SU-DHL-6 (cell line): ENCODE measurements at regions not wholly inside any gene's neighbourhood (a gene's known extent, or its start where the extent isn't known, plus 50 kb on each side); places are given as distances from the start of the nearest gene placed in this dataset.
A peak's percentile ranks its signal among the peaks of the same experiment; 100 is the strongest.

Experiments used
- H2AFZ ChIP-seq: fragments of 200-600 bp; sonication (generic); 2 replicates; pipeline ENCODE4 v1.6.1; 2014; ENCODE audit warnings: low read depth, mild to moderate bottlenecking, moderate library complexity, mixed read lengths, antibody characterized with exemption, low read length; ENCODE audit not compliant: severe bottlenecking
- H3F3A ChIP-seq: fragments of 200-600 bp; shearing (Covaris generic); 2 replicates; pipeline ENCODE4 v1.6.0; 2016; ENCODE audit warnings: antibody characterized with exemption, mild to moderate bottlenecking; ENCODE audit not compliant: insufficient read depth
- H3K27ac ChIP-seq: fragments of 200-600 bp; sonication (generic); 2 replicates; pipeline ENCODE4 v1.5.1; 2016; ENCODE audit warnings: low read depth, mild to moderate bottlenecking, low read length, moderate library complexity, mixed read lengths
- H3K27me3 ChIP-seq: fragments of 200-600 bp; sonication (generic), shearing (Covaris generic); 2 replicates; pipeline ENCODE4 v1.6.0; 2014; ENCODE audit warnings: mild to moderate bottlenecking, low read length
- H3K36me3 ChIP-seq: fragments of 200-600 bp; sonication (generic); 2 replicates; pipeline ENCODE4 v1.6.1; 2014; ENCODE audit warnings: mild to moderate bottlenecking, low read length, mixed read lengths
- H3K4me2 ChIP-seq: fragments of 300-600, 200-600 bp; shearing (Covaris generic), sonication (generic); 2 replicates; pipeline ENCODE4 v1.6.0; 2014; ENCODE audit warnings: low read length, low read depth, mild to moderate bottlenecking; ENCODE audit not compliant: poor library complexity, severe bottlenecking
- H3K4me3 ChIP-seq: fragments of 200-600 bp; sonication (generic); 2 replicates; pipeline ENCODE4 v1.5.1; 2014; ENCODE audit warnings: antibody characterized with exemption, low read length, mild to moderate bottlenecking, mixed read lengths; ENCODE audit not compliant: insufficient read depth, poor library complexity, severe bottlenecking
- H3K79me2 ChIP-seq: fragments of 200-600 bp; sonication (generic); 2 replicates; pipeline ENCODE4 v1.6.1; 2014; ENCODE audit warnings: mild to moderate bottlenecking, low read length, moderate library complexity; ENCODE audit not compliant: insufficient read depth
- H3K9ac ChIP-seq: fragments of 200-600 bp; sonication (generic); 2 replicates; pipeline ENCODE4 v1.7.0; 2014; ENCODE audit warnings: mild to moderate bottlenecking, low read length
- H3K9me2 ChIP-seq: fragments of 200-600 bp; sonication (generic); replicated peaks from 2 replicates; pipeline ENCODE4 v1.6.1; 2014; ENCODE audit warnings: low read length; ENCODE audit not compliant: insufficient read depth
- H3K9me3 ChIP-seq: fragments of 200-600 bp; sonication (generic); 2 replicates; pipeline ENCODE4 v1.6.1; 2014; ENCODE audit warnings: low read length, mixed read lengths; ENCODE audit not compliant: insufficient read depth
- H4K20me1 ChIP-seq: fragments of 200-600 bp; sonication (generic); 2 replicates; pipeline ENCODE4 v1.6.1; 2014; ENCODE audit warnings: low read depth, mild to moderate bottlenecking, antibody characterized with exemption, low read length, moderate library complexity, mixed read lengths
- EZH2phosphoT487 ChIP-seq: fragments of 200-600 bp; sonication (generic), shearing (Covaris generic); conservative IDR thresholded peaks from 2 replicates; pipeline ENCODE4 v1.6.1; 2018; ENCODE audit warnings: mild to moderate bottlenecking, antibody characterized with exemption, low read length, moderate library complexity, mixed read lengths
- TF ChIP-seq, protein P1 (sequence below): fragments of 200-600 bp; sonication (generic); IDR thresholded peaks from one replicate; pipeline ENCODE4 v1.5.1; 2017; ENCODE audit warnings: antibody characterized with exemption, mild to moderate bottlenecking, low read length, moderate library complexity; ENCODE audit not compliant: insufficient read depth, poor library complexity, severe bottlenecking

DNA sequence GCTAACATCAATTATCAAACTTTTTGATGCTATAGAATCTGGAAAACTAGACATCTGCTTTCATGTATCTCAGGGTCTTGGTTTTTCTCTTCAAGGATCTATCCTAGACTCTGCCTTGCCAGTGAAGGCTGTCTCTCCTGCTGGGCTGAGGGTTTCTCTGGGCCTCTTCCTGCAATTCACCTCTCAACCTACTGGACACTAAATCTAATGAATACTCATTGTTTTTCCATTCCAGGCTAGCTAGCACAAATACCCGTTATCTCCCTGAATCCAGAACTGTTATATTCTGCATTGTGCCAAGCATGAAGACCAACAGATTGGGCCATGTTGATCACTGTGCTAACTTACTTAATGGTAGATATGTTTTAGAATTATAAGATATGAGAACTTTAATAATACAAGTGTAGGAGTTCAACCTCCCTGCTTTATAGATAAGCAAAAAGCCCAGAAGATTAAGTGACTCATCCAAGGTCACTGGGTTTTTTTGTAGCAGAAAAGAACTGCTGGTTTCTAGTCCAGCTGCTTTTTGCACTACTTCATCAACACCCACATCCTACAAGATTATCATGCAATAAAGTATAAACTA lies 56.5 kb upstream of the RNF38 start:
- TF ChIP-seq EZH2phosphoT487 = no peak
- TF ChIP-seq, protein P1, sequence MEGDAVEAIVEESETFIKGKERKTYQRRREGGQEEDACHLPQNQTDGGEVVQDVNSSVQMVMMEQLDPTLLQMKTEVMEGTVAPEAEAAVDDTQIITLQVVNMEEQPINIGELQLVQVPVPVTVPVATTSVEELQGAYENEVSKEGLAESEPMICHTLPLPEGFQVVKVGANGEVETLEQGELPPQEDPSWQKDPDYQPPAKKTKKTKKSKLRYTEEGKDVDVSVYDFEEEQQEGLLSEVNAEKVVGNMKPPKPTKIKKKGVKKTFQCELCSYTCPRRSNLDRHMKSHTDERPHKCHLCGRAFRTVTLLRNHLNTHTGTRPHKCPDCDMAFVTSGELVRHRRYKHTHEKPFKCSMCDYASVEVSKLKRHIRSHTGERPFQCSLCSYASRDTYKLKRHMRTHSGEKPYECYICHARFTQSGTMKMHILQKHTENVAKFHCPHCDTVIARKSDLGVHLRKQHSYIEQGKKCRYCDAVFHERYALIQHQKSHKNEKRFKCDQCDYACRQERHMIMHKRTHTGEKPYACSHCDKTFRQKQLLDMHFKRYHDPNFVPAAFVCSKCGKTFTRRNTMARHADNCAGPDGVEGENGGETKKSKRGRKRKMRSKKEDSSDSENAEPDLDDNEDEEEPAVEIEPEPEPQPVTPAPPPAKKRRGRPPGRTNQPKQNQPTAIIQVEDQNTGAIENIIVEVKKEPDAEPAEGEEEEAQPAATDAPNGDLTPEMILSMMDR = no peak
- H4K20me1 ChIP-seq = no peaks in the 10 kb centered on the region
- H3K27ac ChIP-seq = no peak overlapping the region
- no peaks in the 10 kb centered on the region for H3K36me3 ChIP-seq
- H3K27me3 ChIP-seq = no peaks in the 10 kb centered on the region
- H3K79me2 ChIP-seq = peaks cover 41% of the 10 kb centered on the region
- no peak overlapping the region for H2AFZ ChIP-seq
- no peak overlapping the region for H3K4me3 ChIP-seq
- no peaks in the 10 kb centered on the region for H3K9me3 ChIP-seq
- H3K9ac ChIP-seq = no peak overlapping the region
- no peaks in the 10 kb centered on the region for H3K9me2 ChIP-seq
- H3F3A ChIP-seq = no peaks in the 10 kb centered on the region
- H3K4me2 ChIP-seq = no peak overlapping the region

DNA sequence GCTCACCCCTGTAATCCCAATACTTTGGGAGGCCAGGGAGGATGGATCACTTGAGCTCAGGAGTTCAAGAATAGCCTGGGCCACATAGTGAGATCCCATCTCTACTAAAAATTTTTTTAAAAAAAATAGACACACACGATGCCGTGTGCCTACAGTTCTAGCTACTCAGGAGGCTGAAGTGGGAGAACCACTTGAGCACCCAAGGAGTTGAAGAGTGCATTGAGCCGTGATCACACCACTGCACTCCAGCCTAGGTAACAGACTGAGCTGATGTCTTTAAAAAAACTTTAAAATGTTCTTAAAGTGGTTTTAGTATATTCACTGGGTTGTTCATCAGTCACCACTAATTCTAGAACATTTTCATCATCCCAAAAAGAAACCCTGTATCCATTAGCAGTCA lies 51.9 kb upstream of the RNF38 start:
- Histone ChIP-seq H3K9ac (no peak overlapping the region), H3K79me2 (peaks cover 43% of the 10 kb centered on the region), H3K4me2 (no peak overlapping the region), H4K20me1 (peaks cover 6% of the 10 kb centered on the region; the same call in 1 of the 2 replicates), H3K9me2 (no peaks in the 10 kb centered on the region), H2AFZ (no peak overlapping the region), H3K27me3 (no peaks in the 10 kb centered on the region), H3K27ac (no peak overlapping the region), H3F3A (no peaks in the 10 kb centered on the region), H3K9me3 (no peaks in the 10 kb centered on the region), H3K4me3 (no peak overlapping the region), H3K36me3 (no peaks in the 10 kb centered on the region)
- TF ChIP-seq, protein P1 = no peak
- no peak for TF ChIP-seq EZH2phosphoT487

DNA sequence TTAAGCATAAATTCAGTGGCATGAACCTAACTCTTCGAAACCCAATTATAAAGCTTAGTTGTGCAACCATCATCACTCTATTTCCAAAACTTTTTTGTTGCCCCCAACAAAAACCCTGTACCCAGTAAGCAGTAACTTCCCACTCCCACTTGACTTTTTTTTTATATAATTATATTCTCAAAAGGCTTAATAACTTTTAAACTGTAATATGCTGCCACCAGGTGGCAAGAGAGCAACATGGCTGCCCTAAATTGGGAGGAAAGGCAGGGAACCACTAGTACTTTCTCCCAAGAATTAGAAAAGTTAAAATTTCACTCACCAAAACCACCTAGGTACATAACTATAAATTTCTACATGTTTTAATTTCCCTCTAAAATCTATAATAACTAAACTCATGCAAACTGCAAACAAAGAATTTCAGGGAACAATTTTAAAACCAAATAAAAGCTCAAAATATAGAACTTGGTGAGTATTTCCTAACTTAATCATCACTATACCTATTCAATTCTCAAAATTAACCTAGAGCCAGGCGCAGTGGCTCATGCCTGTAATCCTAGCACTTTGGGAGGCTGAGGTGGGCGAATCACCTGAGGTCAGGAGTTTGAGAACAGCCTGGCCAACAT lies 50.2 kb upstream of the RNF38 start:
- no peak overlapping the region for H3K27ac ChIP-seq
- no peaks in the 10 kb centered on the region for H3K27me3 ChIP-seq
- H3F3A ChIP-seq = no peaks in the 10 kb centered on the region
- no peak overlapping the region for H3K9ac ChIP-seq
- peaks cover 6% of the 10 kb centered on the region; the same call in 1 of the 2 replicates for H4K20me1 ChIP-seq
- peaks cover 42% of the 10 kb centered on the region for H3K79me2 ChIP-seq
- no peaks in the 10 kb centered on the region for H3K9me3 ChIP-seq
- H3K36me3 ChIP-seq = no peaks in the 10 kb centered on the region
- no peak overlapping the region for H2AFZ ChIP-seq
- TF ChIP-seq, protein P1 = peak; percentile 94
- TF ChIP-seq EZH2phosphoT487 = no peak
- no peak overlapping the region for H3K4me2 ChIP-seq
- H3K9me2 ChIP-seq = no peaks in the 10 kb centered on the region
- H3K4me3 ChIP-seq = no peak overlapping the region
